Activated CD4-positive, alpha-beta T cell treated with anti-CD3 and anti-CD28 coated beads, Interleukin-2, amount 10 ng/mL, durations not matched to agents 7 days and 5 days (primary cell): ENCODE measurements at regions not wholly inside any gene's neighbourhood (a gene's known extent, or its start where the extent isn't known, plus 50 kb on each side); places are given as distances from the start of the nearest gene placed in this dataset.

Experiments
- CTCF ChIA-PET: fragments of 350-600 bp; sonication (Branson Sonifier 250); formaldehyde crosslinking; loops from one replicate; lab custom pipeline; 2021; ENCODE audit warnings: antibody characterized with exemption; lab: Charles Lee
- POLR2A ChIA-PET: fragments of 350-600 bp; sonication (Branson Sonifier 250); formaldehyde crosslinking; loops from one replicate; lab custom pipeline; 2021; ENCODE audit warnings: antibody characterized with exemption; lab: Charles Lee
- DNase-seq: peaks from one replicate; pipeline ENCODE4 v3.0.0-alpha.2; 2020
- H3K27ac Mint-ChIP-seq: one replicate; pipeline ENCODE4 v1.8.0; 2021; ENCODE audit warnings: mild to moderate bottlenecking, moderate library complexity, mixed read lengths
- H3K27me3 Mint-ChIP-seq: one replicate; pipeline ENCODE4 v1.8.0; 2021; ENCODE audit warnings: mixed read lengths
- H3K36me3 Mint-ChIP-seq: one replicate; pipeline ENCODE4 v1.8.0; 2021; ENCODE audit warnings: low read depth, mixed read lengths
- H3K4me1 Mint-ChIP-seq: one replicate; pipeline ENCODE4 v1.8.0; 2021; ENCODE audit warnings: mixed read lengths
- H3K4me3 Mint-ChIP-seq: one replicate; pipeline ENCODE4 v1.8.0; 2021; ENCODE audit warnings: mild to moderate bottlenecking, moderate library complexity, mixed read lengths
- H3K9me3 Mint-ChIP-seq: one replicate; pipeline ENCODE4 v1.8.0; 2021; ENCODE audit warnings: mixed read lengths

- Mint-ChIP-seq H3K36me3 (no peaks in the 10 kb centered on the region), H3K9me3 (peaks cover 11% of the 10 kb centered on the region), H3K4me1 (no peaks in the 10 kb centered on the region), H3K27me3 (no peaks in the 10 kb centered on the region), H3K4me3 (no peak overlapping the region), H3K27ac (no peak overlapping the region)
- ChIA-PET CTCF (no interaction called here), POLR2A (no interaction called here)
- DNase-seq: no peak
These were observed 580.5 kb upstream of the FAT1 start for GRCh38 chr4:187304133-187304532.

GRCh38 chr4:187307131-187307530 lies 583.5 kb upstream of the FAT1 start:
- Mint-ChIP-seq H3K27me3 (no peaks in the 10 kb centered on the region), H3K27ac (no peak overlapping the region), H3K4me1 (no peaks in the 10 kb centered on the region)

DNA sequence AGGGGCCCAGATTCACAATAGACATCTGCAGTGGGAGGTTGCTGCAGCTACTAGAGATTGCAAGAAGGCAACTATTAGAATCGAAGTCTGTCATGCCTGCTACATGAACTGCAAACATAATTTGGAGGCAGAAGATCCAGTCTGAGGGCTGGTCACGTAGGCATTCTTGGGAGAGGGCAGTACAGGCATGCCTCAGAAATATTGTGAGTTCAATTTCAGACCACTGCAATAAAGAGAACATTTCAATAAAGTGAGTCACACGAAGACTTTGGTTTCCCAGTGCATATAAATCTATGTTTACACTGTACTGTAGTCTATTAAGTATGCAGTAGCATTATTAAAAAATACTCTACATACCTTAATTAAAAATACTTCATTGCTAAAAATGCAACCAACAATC lies 585.8 kb upstream of the FAT1 start:
- Mint-ChIP-seq H3K27me3 (no peaks in the 10 kb centered on the region), H3K4me1 (no peaks in the 10 kb centered on the region), H3K9me3 (peaks cover 14% of the 10 kb centered on the region), H3K27ac (no peak overlapping the region), H3K4me3 (no peak overlapping the region), H3K36me3 (no peaks in the 10 kb centered on the region)
- POLR2A ChIA-PET: no interaction called here
- CTCF ChIA-PET: no interaction called here
- no peak for DNase-seq

More at GRCh38 chr4:187307131-187307530, 583.5 kb upstream of the FAT1 start:
- Mint-ChIP-seq H3K36me3 (no peaks in the 10 kb centered on the region), H3K9me3 (peaks cover 13% of the 10 kb centered on the region), H3K4me3 (no peak overlapping the region)
- no peak for DNase-seq
- ChIA-PET CTCF (interaction anchor here (0.7 kb wide), 1 partner anchor 1177 kb away, joined by 3 read pairs; no protein-coding TSS in a partner anchor), POLR2A (no interaction called here)

GRCh38 chr4:187312299-187312698 lies 588.6 kb upstream of the FAT1 start:
- no peaks in the 10 kb centered on the region for H3K4me1 Mint-ChIP-seq
- H3K4me3 Mint-ChIP-seq: no peak overlapping the region
- no peak overlapping the region for H3K27ac Mint-ChIP-seq
- no peaks in the 10 kb centered on the region for H3K36me3 Mint-ChIP-seq
- DNase-seq: no peak
- CTCF ChIA-PET: no interaction called here
- H3K27me3 Mint-ChIP-seq: no peaks in the 10 kb centered on the region
- POLR2A ChIA-PET: no interaction called here
- H3K9me3 Mint-ChIP-seq: peaks cover 9% of the 10 kb centered on the region

DNA sequence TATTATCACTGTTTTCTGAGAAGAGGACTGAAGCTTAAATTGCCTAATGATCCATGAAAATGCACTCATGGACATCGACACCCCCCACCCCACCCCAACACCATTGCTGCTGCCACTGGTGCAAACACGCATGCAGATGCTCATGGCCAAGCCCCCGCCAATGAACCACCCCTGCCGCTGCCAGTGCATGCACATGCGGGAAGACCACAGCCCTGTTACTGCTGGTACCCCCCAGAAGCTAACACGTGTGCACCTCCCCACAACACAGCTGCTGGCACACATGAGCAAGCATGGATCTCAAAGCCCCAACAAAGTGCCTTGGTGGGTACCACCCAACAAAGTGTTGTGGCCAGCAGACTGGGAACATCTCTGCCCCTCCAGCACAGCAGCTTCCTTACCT lies 594.1 kb upstream of the FAT1 start:
- no peaks in the 10 kb centered on the region for H3K27me3 Mint-ChIP-seq
- no peaks in the 10 kb centered on the region for H3K4me1 Mint-ChIP-seq
- H3K9me3 Mint-ChIP-seq: peaks cover 2% of the 10 kb centered on the region
- no peaks in the 10 kb centered on the region for H3K36me3 Mint-ChIP-seq
- CTCF ChIA-PET: no interaction called here
- H3K4me3 Mint-ChIP-seq: no peak overlapping the region
- H3K27ac Mint-ChIP-seq: no peak overlapping the region
- POLR2A ChIA-PET: no interaction called here
- no peak for DNase-seq

DNA sequence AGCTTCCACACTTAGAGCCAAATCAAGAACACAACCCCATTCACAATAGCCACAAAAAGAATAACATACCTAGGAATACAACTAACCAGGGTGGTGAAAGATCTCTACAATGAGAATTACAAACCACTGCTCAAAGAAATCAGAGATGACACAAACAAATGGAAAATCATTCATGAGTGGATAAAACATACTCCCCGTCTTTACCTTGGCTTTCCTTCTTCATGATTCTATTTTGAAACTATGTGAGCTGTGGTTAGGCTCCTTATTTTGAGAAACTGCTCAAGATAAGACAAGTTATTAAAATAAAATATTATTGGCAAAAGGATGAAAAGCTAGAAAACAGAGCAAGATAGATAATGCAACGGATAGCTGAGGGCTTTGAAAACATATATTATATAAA lies 598.1 kb upstream of the FAT1 start:
- no peaks in the 10 kb centered on the region for H3K36me3 Mint-ChIP-seq
- no peak for DNase-seq
- peaks cover under 1% of the 10 kb centered on the region for H3K9me3 Mint-ChIP-seq
- CTCF ChIA-PET: no interaction called here
- H3K4me3 Mint-ChIP-seq: no peak overlapping the region
- H3K4me1 Mint-ChIP-seq: no peaks in the 10 kb centered on the region
- no peaks in the 10 kb centered on the region for H3K27me3 Mint-ChIP-seq
- H3K27ac Mint-ChIP-seq: no peak overlapping the region
- POLR2A ChIA-PET: no interaction called here

- CTCF ChIA-PET: no interaction called here
- no peak overlapping the region for H3K4me3 Mint-ChIP-seq
- no peaks in the 10 kb centered on the region for H3K27me3 Mint-ChIP-seq
- POLR2A ChIA-PET: no interaction called here
- no peaks in the 10 kb centered on the region for H3K4me1 Mint-ChIP-seq
- no peaks in the 10 kb centered on the region for H3K36me3 Mint-ChIP-seq
- no peak overlapping the region for H3K27ac Mint-ChIP-seq
- H3K9me3 Mint-ChIP-seq: peaks cover 14% of the 10 kb centered on the region
- no peak for DNase-seq
These were observed 608.5 kb upstream of the FAT1 start for GRCh38 chr4:187332141-187332540.

GRCh38 chr4:187333151-187333550 lies 609.5 kb upstream of the FAT1 start:
- Mint-ChIP-seq H3K27ac (no peak overlapping the region), H3K36me3 (no peaks in the 10 kb centered on the region), H3K4me3 (no peak overlapping the region), H3K27me3 (no peaks in the 10 kb centered on the region), H3K9me3 (peaks cover 14% of the 10 kb centered on the region), H3K4me1 (no peaks in the 10 kb centered on the region)
- ChIA-PET POLR2A (no interaction called here), CTCF (no interaction called here)
- DNase-seq: no peak

- ChIA-PET POLR2A (no interaction called here), CTCF (no interaction called here)
- Mint-ChIP-seq H3K4me3 (no peak overlapping the region), H3K9me3 (peaks cover 19% of the 10 kb centered on the region), H3K4me1 (no peaks in the 10 kb centered on the region), H3K36me3 (no peaks in the 10 kb centered on the region), H3K27me3 (no peaks in the 10 kb centered on the region), H3K27ac (no peak overlapping the region)
- DNase-seq: no peak
These were observed 611.7 kb upstream of the FAT1 start for GRCh38 chr4:187335339-187335738.

GRCh38 chr4:187354740-187355139 lies 631.1 kb upstream of the FAT1 start:
- no peak for DNase-seq
- Mint-ChIP-seq H3K36me3 (no peaks in the 10 kb centered on the region), H3K27ac (no peak overlapping the region), H3K27me3 (no peaks in the 10 kb centered on the region), H3K9me3 (no peaks in the 10 kb centered on the region), H3K4me3 (no peak overlapping the region), H3K4me1 (no peaks in the 10 kb centered on the region)
- ChIA-PET CTCF (no interaction called here), POLR2A (interaction anchor here (0.6 kb wide), 1 partner anchor 193 kb away, joined by 3 read pairs; no protein-coding TSS in a partner anchor)

DNA sequence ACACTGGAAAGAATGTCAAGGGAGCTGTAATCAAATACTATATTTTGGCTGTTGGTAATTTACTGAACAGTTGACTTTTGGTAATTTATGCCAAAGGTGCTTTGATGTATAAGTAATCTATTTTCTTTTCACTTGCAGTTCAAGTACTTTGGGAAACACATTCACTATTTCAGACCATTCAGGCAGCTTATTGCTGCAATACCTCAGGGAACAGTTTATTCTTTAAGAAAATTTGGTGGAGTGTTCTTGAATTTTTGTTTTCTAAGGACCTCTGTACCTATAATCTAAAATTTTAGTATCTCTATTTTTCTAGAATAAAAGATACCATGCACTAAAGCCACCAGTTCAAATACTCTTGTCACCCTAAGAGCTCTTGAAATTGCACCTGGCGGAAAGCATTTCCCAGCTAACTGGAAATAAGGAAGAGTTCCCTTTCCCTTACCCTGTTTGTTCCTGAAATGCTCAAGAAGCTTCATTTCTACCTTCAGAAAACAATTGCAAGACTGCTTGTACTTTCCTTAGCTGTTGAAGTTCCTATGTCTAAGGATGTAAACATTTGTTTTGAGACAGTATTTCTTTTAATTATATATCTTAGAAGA lies 633.5 kb upstream of the FAT1 start:
- H3K4me3 Mint-ChIP-seq: no peak overlapping the region
- no peaks in the 10 kb centered on the region for H3K27me3 Mint-ChIP-seq
- POLR2A ChIA-PET: no interaction called here
- peaks cover 6% of the 10 kb centered on the region for H3K9me3 Mint-ChIP-seq
- CTCF ChIA-PET: no interaction called here
- no peak for DNase-seq
- no peaks in the 10 kb centered on the region for H3K4me1 Mint-ChIP-seq
- no peaks in the 10 kb centered on the region for H3K36me3 Mint-ChIP-seq
- H3K27ac Mint-ChIP-seq: no peak overlapping the region

GRCh38 chr4:187357821-187358220 lies 634.2 kb upstream of the FAT1 start:
- H3K4me3 Mint-ChIP-seq: no peak overlapping the region
- peaks cover 6% of the 10 kb centered on the region for H3K9me3 Mint-ChIP-seq
- H3K36me3 Mint-ChIP-seq: no peaks in the 10 kb centered on the region
- ChIA-PET POLR2A (no interaction called here), CTCF (no interaction called here)
- no peaks in the 10 kb centered on the region for H3K27me3 Mint-ChIP-seq
- no peak overlapping the region for H3K27ac Mint-ChIP-seq
- DNase-seq: no peak
- H3K4me1 Mint-ChIP-seq: no peaks in the 10 kb centered on the region

- DNase-seq: no peak
- no peaks in the 10 kb centered on the region for H3K27me3 Mint-ChIP-seq
- no peak overlapping the region for H3K27ac Mint-ChIP-seq
- no peaks in the 10 kb centered on the region for H3K4me1 Mint-ChIP-seq
- H3K36me3 Mint-ChIP-seq: no peaks in the 10 kb centered on the region
- H3K9me3 Mint-ChIP-seq: peaks cover 8% of the 10 kb centered on the region
- CTCF ChIA-PET: interaction anchor here (0.8 kb wide), 1 partner anchor 29 kb away, joined by 3 read pairs; no protein-coding TSS in a partner anchor
- POLR2A ChIA-PET: interaction anchor here (0.6 kb wide), 1 partner anchor 1064 kb away, joined by 3 read pairs; no protein-coding TSS in a partner anchor
- H3K4me3 Mint-ChIP-seq: no peak overlapping the region
These were observed 632.4 kb upstream of the ZFP42 start for GRCh38 chr4:187362937-187363857.
